HG03139 (cell line): ENCODE measurements at regions not wholly inside any gene's neighbourhood (a gene's known extent, or its start where the extent isn't known, plus 50 kb on each side); places are given as distances from the start of the nearest gene placed in this dataset.
"Not testable (repeated sequence)": the region's sequence is repeated elsewhere in the genome, so short reads cannot be mapped to it uniquely, and the experiment has no call there.

Experiments
- ATAC-seq: cut with Tn5 transposase; IDR thresholded peaks from one replicate; pipeline ENCODE4 v1.9.1; 2021; ENCODE audit not compliant: unreplicated experiment

- no peak for ATAC-seq
These were observed 50.9 kb upstream of the NXT1 start for GRCh38 chr20:23299673-23300050.

- ATAC-seq = no peak
These were observed 51.5 kb upstream of the NXT1 start for GRCh38 chr20:23298926-23299672.

- ATAC-seq = no peak
These were observed 52.4 kb upstream of the NXT1 start for GRCh38 chr20:23298155-23298554.

- ATAC-seq = no peak
These were observed 53.5 kb upstream of the NXT1 start for GRCh38 chr20:23296841-23297701.

- ATAC-seq = no peak
These were observed 54.7 kb upstream of the NXT1 start for GRCh38 chr20:23295934-23296333.

GRCh38 chr20:23294671-23295070 is 55.9 kb upstream of the NXT1 start:
- no peak for ATAC-seq

- no peak for ATAC-seq
These were observed 56.4 kb upstream of the NXT1 start for GRCh38 chr20:23294166-23294565.

- no peak for ATAC-seq
These were observed 56.9 kb upstream of the NXT1 start for GRCh38 chr20:23293689-23294088.

GRCh38 chr20:23292311-23292710 is 58.3 kb upstream of the NXT1 start:
- not testable (repeated sequence) for ATAC-seq

GRCh38 chr20:23291575-23292240 is 58.9 kb upstream of the NXT1 start:
- no peak for ATAC-seq

GRCh38 chr20:23290761-23291574 is 59.6 kb upstream of the NXT1 start:
- no peak for ATAC-seq

- no peak for ATAC-seq
These were observed 60.7 kb upstream of the NXT1 start for GRCh38 chr20:23289724-23290395.

GRCh38 chr20:23289249-23289648 is 61.3 kb upstream of the NXT1 start:
- no peak for ATAC-seq

- no peak for ATAC-seq
These were observed 63.0 kb upstream of the NXT1 start for GRCh38 chr20:23287354-23288190.

- no peak for ATAC-seq
These were observed 64.2 kb upstream of the NXT1 start for GRCh38 chr20:23286346-23286745.

- no peak for ATAC-seq
These were observed 65.1 kb upstream of the NXT1 start for GRCh38 chr20:23285536-23285935.

GRCh38 chr20:23284009-23284408 is 66.6 kb upstream of the NXT1 start:
- ATAC-seq = no peak

GRCh38 chr20:23283096-23283850 is 67.3 kb upstream of the NXT1 start:
- no peak for ATAC-seq

GRCh38 chr20:23282546-23282945 is 68.0 kb upstream of the NXT1 start:
- no peak for ATAC-seq
